Skeletal muscle satellite cell (primary cell): ENCODE measurements at regions not wholly inside any gene's neighbourhood (a gene's known extent, or its start where the extent isn't known, plus 50 kb on each side); places are given as distances from the start of the nearest gene placed in this dataset.
"Not testable (repeated sequence)": the region's sequence is repeated elsewhere in the genome, so short reads cannot be mapped to it uniquely, and the experiment has no call there.

Experiments
- H3K27me3 ChIP-seq: 2 replicates; pipeline ENCODE4 v1.7.0; 2013; ENCODE audit warnings: low read length; ENCODE audit not compliant: control insufficient read depth, insufficient read depth
- H3K36me3 ChIP-seq: 2 replicates; pipeline ENCODE4 v1.7.0; 2013; ENCODE audit warnings: mild to moderate bottlenecking, control low read depth, low read length; ENCODE audit not compliant: insufficient read depth
- H3K4me1 ChIP-seq: 2 replicates; pipeline ENCODE4 v1.7.0; 2013; ENCODE audit warnings: low read length; ENCODE audit not compliant: control insufficient read depth, insufficient read depth
- H3K4me2 ChIP-seq: 2 replicates; pipeline ENCODE4 v1.7.0; 2013; ENCODE audit warnings: mild to moderate bottlenecking, low read length
- H3K4me3 ChIP-seq: 2 replicates; pipeline ENCODE4 v1.7.0; 2013; ENCODE audit warnings: low read length
- H3K9ac ChIP-seq: 2 replicates; pipeline ENCODE4 v1.7.0; 2013; ENCODE audit warnings: mild to moderate bottlenecking, low read depth, low read length, moderate library complexity
- H3K9me3 ChIP-seq: replicated peaks from 2 replicates; pipeline ENCODE4 v1.7.0; 2013; ENCODE audit warnings: mild to moderate bottlenecking, control low read depth, low read length

DNA sequence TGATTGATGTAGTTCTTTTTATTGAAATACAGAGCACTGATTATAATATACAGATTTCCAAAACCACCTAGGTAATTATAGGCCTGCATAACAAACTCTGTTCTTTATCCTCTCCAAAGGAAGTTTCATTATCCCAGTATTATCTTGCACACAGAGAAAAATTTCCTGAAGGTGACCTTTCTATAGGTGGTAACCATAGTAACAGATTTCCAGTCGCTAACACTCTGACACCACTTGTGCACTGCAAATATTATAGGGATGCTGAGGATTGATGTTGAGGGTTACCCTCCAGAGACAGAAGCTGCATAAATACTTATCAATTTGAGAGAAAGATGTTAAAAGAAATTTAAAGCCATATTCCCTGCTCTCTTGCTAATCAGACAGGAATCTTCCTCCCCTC, 274.5 kb upstream of the NRSN1 start:
- H3K4me3 ChIP-seq, result no peak overlapping the region
- no peaks in the 10 kb centered on the region for H3K4me1 ChIP-seq
- no peaks in the 10 kb centered on the region for H3K36me3 ChIP-seq
- H3K9me3 ChIP-seq, result no peaks in the 10 kb centered on the region
- H3K4me2 ChIP-seq, result no peak overlapping the region
- no peak overlapping the region for H3K9ac ChIP-seq
- no peaks in the 10 kb centered on the region for H3K27me3 ChIP-seq

DNA sequence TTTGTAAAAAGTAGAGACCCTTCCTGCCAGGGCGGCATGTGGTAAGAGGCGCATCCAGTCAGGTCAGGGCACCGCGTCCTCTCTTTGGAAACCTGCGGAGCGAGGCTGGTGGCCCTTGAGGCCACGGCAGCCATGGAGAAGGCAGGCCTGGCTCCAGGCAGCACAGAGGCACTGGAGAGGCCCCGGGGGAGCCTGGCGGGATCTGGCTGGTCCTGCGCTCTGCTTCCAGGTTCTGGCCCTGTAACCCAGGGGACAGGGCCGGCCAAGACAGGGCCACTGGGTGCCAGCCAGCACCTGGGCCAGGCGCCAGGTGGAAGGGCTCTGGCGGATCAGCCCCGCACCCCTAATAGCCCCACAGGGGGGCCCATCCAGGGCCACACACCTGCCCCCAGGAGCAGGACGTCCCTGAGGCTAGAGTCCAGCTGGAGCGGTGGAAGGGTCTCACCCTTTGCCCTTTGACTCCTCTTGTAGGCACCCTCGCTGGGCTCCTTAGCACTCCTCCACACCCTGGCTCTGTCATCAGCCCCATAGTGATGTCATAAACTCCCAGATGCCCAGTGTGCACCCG, 272.4 kb upstream of the NRSN1 start:
- H3K27me3 ChIP-seq, H3K36me3 ChIP-seq, H3K4me1 ChIP-seq, H3K4me2 ChIP-seq, H3K4me3 ChIP-seq, H3K9ac ChIP-seq, H3K9me3 ChIP-seq: not testable (repeated sequence)

DNA sequence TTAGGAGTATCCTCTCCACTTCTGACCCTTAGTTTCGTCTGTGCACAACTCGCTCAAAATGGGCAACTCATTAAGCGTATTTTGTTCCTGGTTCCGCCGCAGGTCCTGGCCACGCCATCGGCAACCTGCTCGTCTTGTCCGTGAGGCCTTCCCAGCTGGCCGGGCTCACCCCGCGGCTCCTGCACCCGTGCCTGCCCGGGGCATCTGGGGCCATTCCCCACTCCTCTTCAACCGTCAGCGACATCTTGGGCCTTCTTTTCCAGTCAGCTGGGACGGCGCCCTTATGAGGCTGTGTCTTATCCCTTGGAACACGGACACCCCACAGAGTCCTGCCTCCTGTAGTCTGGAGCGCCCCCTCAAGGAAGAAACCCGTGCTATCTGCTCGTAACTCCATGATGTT, 271.9 kb upstream of the NRSN1 start:
- H3K36me3 ChIP-seq, H3K4me3 ChIP-seq, H3K4me1 ChIP-seq, H3K9me3 ChIP-seq, H3K27me3 ChIP-seq, H3K4me2 ChIP-seq, H3K9ac ChIP-seq: not testable (repeated sequence)

DNA sequence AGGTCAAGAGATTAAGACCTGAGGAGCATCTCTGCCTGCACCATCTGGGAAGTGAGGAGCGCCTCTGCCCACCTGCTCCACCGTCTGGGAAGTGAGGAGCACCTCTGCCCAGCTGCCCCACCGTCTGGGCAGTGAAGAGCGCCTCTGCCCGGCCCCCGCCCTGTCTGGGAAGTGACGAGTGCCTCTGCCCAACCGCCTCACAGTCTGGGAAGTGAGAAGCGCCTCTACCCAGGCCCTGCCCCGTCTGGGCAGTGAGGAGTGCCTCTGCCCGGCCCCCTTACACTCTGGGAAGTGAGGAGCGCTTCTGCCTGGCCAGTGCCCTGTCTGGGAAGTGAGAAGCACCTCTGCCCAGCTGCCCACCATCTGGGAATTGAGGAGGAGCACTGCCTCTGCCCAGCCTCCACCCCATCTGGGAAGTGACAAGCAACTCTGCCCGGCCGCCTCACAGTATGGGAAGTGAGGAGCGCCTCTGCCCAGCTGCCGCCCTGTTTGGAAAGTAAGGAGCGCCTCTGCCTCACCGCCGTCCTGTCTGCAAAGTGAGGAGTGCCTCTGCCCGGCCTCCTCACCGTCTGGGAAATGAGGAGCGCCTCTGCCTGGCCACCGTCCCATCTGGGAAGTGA, 270.4 kb upstream of the NRSN1 start:
- H3K9ac ChIP-seq, result no peak overlapping the region
- H3K4me3 ChIP-seq, result no peak overlapping the region
- no peaks in the 10 kb centered on the region for H3K9me3 ChIP-seq
- no peak overlapping the region for H3K4me2 ChIP-seq
- no peaks in the 10 kb centered on the region for H3K27me3 ChIP-seq
- no peaks in the 10 kb centered on the region for H3K4me1 ChIP-seq
- no peaks in the 10 kb centered on the region for H3K36me3 ChIP-seq

DNA sequence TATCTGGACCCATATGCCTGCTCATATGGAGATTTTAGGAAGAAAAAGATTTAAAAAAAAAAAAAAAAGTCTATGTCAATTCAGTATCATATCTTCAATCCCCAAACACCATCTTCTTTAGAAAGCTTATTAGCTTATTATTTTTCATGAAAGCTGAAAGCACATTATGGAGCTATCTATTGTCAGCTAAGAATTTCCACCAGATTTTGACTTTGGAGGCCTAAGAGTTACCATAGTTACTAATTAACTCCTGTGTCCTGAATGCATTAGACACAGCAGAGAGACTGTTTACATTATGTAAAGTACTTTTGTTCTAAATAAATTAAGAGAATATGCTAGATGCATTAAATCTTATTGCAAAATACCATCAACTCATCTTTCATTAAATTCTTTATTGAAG, 255.5 kb upstream of the NRSN1 start:
- H3K36me3 ChIP-seq, result no peaks in the 10 kb centered on the region
- H3K9ac ChIP-seq, result no peak overlapping the region
- no peak overlapping the region for H3K4me2 ChIP-seq
- no peaks in the 10 kb centered on the region for H3K4me1 ChIP-seq
- H3K9me3 ChIP-seq, result no peaks in the 10 kb centered on the region
- H3K4me3 ChIP-seq, result no peak overlapping the region
- H3K27me3 ChIP-seq, result no peaks in the 10 kb centered on the region

DNA sequence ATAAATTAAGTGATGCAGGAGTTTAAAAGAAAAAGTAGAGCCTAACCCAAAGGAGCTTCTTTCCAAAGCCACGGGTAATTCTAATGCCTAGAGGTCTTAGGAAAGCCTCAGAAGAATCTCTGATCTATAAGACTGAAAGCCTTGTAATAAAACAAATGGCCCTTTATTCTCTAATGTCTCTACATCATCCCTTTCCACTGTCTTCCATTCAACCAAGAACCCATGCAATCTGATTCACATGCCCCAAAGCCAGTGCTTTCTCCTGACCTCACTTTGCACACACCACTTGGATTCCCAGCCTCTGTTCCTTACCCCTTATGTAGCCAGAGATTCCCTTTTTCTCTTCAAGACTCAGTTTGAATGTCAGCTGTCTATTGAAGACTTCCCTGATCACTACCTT, 252.9 kb upstream of the NRSN1 start:
- Histone ChIP-seq H3K36me3 (no peaks in the 10 kb centered on the region), H3K4me2 (no peak overlapping the region), H3K9ac (no peak overlapping the region), H3K27me3 (no peaks in the 10 kb centered on the region), H3K4me3 (no peak overlapping the region), H3K4me1 (no peaks in the 10 kb centered on the region), H3K9me3 (no peaks in the 10 kb centered on the region)

DNA sequence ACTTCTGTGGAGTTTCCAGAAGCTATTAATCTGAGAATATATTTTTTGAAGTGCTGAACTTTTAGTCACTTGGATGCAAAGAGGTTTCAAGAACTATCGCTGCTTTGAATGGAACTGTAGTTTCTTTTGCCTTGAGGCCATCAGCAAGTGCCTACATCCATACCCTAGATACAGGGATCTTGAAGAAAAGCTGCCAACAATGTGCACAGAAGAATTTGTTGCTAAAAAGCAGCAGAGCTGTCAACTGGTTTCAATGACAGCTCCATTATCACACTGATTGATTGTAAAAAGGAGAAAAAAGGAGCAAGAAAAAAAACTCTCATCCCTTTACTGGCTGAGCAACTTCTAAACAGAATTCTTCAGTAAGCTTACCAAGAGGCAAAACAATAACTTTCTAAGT, 251.0 kb upstream of the NRSN1 start:
- H3K4me1 ChIP-seq, result no peaks in the 10 kb centered on the region
- H3K27me3 ChIP-seq, result no peaks in the 10 kb centered on the region
- no peaks in the 10 kb centered on the region for H3K36me3 ChIP-seq
- H3K4me3 ChIP-seq, result no peak overlapping the region
- no peak overlapping the region for H3K4me2 ChIP-seq
- no peak overlapping the region for H3K9ac ChIP-seq
- no peaks in the 10 kb centered on the region for H3K9me3 ChIP-seq

DNA sequence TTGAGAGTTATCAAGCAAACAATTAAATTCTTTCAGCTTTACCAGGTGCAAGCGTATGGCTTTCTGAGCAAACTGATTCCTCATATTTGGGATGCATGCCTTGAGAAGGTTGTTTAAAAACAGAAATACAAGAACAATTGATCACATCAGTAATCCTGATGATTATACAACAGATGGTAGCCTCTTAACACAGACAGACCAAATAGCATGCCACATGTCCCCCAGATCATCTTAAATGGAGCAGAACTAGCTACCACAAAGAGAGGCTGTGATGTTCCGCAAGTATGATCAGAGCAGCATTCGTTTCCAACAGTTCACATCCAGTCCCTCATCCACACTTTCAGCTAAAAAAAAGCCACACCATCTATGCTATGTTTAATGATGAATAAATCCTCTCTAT, 246.2 kb upstream of the NRSN1 start:
- H3K4me1 ChIP-seq, result no peaks in the 10 kb centered on the region
- H3K36me3 ChIP-seq, result no peaks in the 10 kb centered on the region
- no peaks in the 10 kb centered on the region for H3K27me3 ChIP-seq
- no peak overlapping the region for H3K4me3 ChIP-seq
- H3K4me2 ChIP-seq, result no peak overlapping the region
- no peaks in the 10 kb centered on the region for H3K9me3 ChIP-seq
- H3K9ac ChIP-seq, result no peak overlapping the region

DNA sequence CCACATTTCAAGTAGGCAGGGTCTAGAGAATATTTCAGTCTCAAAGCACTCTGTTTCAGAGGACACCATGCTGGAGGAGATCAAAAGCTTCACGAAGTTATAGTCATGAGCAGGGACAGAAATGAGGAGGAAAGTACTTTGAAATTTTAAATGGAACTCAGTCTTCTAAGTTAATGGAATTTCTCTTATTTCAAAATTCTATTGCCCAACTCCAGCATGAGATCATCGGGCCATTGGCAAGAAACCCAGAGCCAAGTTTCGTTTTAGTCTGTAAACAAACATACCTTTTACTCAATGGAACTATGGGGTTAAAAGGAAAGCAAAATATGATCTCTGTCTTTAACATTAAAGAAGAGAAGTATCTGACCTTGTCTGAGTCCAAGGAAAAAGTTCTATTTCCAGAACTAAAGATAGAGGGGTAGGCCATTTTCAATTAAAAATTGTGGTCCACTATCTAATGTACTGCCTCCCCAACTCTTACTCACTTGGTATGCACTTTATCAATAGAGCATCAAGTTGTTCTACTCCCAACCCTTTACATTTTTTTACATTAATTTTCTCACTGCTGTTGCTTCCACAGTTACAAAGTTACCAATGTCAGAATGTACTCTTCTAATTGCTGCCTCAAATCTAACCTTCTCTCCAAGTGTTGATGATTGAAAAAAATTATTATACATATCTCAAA, 235.3 kb upstream of the NRSN1 start:
- H3K9ac ChIP-seq, result no peak overlapping the region
- no peak overlapping the region for H3K4me2 ChIP-seq
- H3K9me3 ChIP-seq, result no peaks in the 10 kb centered on the region
- no peak overlapping the region for H3K4me3 ChIP-seq
- no peaks in the 10 kb centered on the region for H3K4me1 ChIP-seq
- H3K27me3 ChIP-seq, result no peaks in the 10 kb centered on the region
- H3K36me3 ChIP-seq, result no peaks in the 10 kb centered on the region

DNA sequence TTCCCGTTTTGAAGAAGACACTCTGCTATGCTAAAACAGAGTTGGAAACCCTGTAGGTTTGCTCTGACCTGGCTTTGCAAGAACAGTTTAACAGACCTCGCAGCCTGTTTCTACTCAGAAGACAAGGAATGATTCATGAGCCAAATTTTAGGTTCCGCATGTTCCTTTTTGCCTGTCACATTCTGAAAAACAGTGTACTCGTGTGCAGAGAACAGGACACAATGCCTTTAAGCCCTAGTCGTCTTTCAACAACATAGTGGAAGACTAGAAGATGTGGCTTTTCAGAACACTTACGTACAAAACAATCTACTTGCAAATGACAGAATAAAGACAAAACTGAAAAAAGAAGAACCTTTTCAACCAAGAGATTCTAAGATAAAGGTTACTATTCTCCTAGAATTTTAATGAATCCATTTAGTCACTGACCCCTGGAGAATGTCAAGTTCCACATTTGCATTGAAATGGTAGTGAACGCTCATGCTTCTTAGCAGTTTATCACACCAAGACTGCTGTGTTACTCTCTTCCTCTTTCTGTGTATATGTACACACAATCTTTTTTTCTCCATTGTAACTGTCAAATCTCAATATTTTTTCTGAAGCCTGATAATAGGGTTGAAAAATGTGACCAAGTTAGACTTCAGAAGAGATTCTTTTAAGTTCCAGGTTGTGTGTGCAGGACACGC, 220.7 kb upstream of the NRSN1 start:
- H3K36me3 ChIP-seq, result no peaks in the 10 kb centered on the region
- no peak overlapping the region for H3K4me3 ChIP-seq
- H3K27me3 ChIP-seq, result no peaks in the 10 kb centered on the region
- no peaks in the 10 kb centered on the region for H3K4me1 ChIP-seq
- H3K9ac ChIP-seq, result no peak overlapping the region
- no peak overlapping the region for H3K4me2 ChIP-seq
- no peaks in the 10 kb centered on the region for H3K9me3 ChIP-seq

DNA sequence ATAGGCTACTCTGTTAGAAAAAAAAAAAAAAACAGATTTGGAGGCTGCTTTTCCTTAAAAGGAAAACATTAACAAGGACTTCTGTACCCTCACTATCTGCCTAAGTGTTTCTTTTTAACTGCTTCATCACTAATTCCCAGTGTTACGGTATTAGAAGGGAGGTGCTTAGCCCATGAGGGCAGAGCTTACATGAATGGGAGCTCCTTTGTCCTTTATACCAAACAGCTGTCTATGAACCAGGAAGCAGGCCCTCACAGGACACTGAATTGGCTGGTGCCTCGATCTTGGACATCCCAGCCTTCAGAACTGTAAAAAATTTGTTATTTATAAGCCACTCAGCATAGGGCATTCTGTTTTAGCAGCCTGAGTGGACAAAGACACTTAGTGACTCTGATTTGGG, 215.6 kb upstream of the NRSN1 start:
- Histone ChIP-seq H3K36me3 (no peaks in the 10 kb centered on the region), H3K27me3 (no peaks in the 10 kb centered on the region), H3K9me3 (no peaks in the 10 kb centered on the region), H3K9ac (no peak overlapping the region), H3K4me3 (no peak overlapping the region), H3K4me2 (no peak overlapping the region), H3K4me1 (no peaks in the 10 kb centered on the region)

DNA sequence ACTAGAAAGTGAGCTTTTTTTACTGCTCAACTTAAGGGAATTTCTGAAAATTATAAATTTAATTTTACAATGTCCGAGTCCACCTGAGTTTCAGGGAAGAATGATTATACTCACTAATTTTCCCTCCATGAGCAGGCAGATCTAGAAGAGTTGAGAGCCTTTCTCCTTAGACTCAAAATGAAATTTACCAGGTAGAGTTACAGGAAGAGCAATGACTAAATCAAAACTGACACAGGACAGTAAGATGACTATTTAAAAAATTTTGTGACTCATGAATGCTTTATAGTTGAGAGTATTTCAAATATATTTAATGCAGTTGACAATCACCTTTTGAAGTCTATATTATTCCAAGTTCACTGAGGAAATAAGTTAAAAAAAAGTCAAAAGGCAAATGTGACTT, 198.1 kb upstream of the NRSN1 start:
- Histone ChIP-seq H3K4me3 (no peak overlapping the region), H3K27me3 (no peaks in the 10 kb centered on the region), H3K9ac (no peak overlapping the region), H3K36me3 (no peaks in the 10 kb centered on the region), H3K9me3 (no peaks in the 10 kb centered on the region), H3K4me1 (no peaks in the 10 kb centered on the region), H3K4me2 (no peak overlapping the region)
